Stimulated activated naive CD8-positive, alpha-beta T cell treated with anti-CD3 and anti-CD28 coated beads, Interleukin-15, Interleukin-2, amounts not matched to agents 100 ng/mL and 50 ng/mL, for 24 hours (primary cell): ENCODE measurements at regions not wholly inside any gene's neighbourhood (a gene's known extent, or its start where the extent isn't known, plus 50 kb on each side); places are given as distances from the start of the nearest gene placed in this dataset.

Experiments used
- H3K27ac Mint-ChIP-seq: one replicate; pipeline ENCODE4 v1.8.0; 2021; ENCODE audit warnings: mild to moderate bottlenecking, mixed read lengths
- H3K27me3 Mint-ChIP-seq: one replicate; pipeline ENCODE4 v1.8.0; 2021; ENCODE audit warnings: mixed read lengths
- H3K36me3 Mint-ChIP-seq: one replicate; pipeline ENCODE4 v1.8.0; 2021; ENCODE audit warnings: low read depth, mixed read lengths
- H3K4me1 Mint-ChIP-seq: one replicate; pipeline ENCODE4 v1.8.0; 2021; ENCODE audit warnings: low read depth, mixed read lengths
- H3K4me3 Mint-ChIP-seq: one replicate; pipeline ENCODE4 v1.8.0; 2021; ENCODE audit warnings: mild to moderate bottlenecking, mixed read lengths
- H3K9me3 Mint-ChIP-seq: one replicate; pipeline ENCODE4 v1.8.0; 2021; ENCODE audit warnings: mixed read lengths

DNA sequence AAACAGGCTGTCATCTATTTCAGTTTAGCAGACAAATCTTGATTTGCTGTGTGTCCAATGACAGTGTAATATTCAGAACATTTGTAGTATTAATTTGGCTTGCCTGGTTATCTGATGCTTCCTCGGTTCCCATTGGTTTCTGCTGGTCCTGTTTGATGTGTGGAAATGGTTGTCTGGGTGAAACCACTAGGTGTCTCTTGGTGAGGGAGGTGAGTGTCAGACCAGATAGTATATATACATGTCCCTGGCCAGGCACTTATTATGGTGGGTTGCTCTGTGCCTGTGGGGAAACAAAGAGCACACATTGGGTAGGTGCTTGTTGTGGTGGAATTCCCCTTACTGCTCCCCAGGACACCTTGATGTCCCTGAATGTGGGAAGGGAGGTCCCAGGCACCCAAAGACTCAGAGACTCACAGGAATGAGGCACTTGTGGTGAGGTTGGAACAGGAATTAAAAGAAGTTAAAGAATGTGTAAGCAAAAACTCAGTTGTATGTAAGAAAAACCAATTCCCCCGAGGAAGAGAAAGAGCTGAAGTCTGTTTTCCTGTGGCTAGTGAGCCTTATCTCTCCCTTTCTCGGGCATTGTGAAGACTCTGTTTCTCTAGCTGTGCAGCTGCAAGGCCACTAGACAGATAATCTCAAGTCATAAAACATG is 1519.1 kb downstream of the BRINP3 start:
- Mint-ChIP-seq H3K27me3 (no peaks in the 10 kb centered on the region), H3K4me1 (no peaks in the 10 kb centered on the region), H3K36me3 (no peaks in the 10 kb centered on the region), H3K27ac (no peak overlapping the region), H3K4me3 (no peak overlapping the region), H3K9me3 (peaks cover 10% of the 10 kb centered on the region)

DNA sequence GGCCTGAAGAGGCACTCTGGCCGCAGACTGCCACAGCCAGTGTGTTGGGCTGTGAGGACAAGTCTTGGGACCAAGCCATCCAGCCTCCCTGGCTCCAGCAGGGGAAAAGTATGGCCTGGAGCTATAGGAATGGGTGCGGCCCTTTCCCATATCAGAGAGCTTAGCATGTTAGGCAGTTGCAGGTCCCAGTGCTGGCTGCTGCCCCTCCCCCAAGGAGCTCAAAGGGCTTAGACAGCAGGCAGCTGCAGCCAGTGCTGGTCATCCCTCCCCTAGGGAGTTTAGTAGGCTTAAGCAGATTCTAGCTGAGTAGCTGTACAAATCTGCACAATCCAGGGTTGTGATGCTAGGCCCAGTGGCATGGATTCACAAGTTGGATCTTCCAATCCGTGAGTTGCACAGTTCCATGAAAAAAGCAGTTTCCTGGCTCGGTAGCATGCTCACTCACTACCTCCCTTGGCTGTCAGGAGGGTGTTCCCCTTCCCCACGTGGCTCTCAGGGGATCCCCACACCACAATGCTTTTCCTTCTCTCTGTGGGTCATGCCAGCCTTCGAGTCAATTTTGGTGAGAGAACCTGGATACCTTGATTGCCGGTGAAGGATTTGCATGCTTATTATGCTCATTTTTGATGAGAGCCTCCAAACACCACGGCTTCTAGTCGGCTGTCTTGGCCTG is 1490.8 kb downstream of the BRINP3 start:
- H3K4me1 Mint-ChIP-seq = no peaks in the 10 kb centered on the region
- no peaks in the 10 kb centered on the region for H3K36me3 Mint-ChIP-seq
- H3K9me3 Mint-ChIP-seq = peaks cover 23% of the 10 kb centered on the region
- H3K27ac Mint-ChIP-seq = no peak overlapping the region
- no peak overlapping the region for H3K4me3 Mint-ChIP-seq
- H3K27me3 Mint-ChIP-seq = no peaks in the 10 kb centered on the region

DNA sequence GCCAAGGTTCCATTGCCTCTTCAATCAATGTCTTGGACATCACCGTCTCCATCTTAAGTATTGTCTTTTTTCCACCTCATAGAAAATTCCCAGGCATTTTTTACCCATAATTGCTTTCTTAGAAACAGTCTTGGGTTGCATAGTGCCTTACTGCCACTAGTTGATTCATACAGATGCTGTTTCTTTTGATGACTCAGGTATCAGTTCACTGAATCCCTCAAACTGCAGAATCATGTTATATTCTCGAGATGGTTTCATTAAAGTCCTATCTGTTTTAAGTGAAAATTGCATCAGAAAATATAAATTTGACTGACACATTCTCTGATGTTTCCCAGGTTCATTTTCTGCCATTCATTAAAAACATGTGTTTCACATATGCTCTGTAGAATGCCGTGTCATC is 1489.1 kb downstream of the BRINP3 start:
- Mint-ChIP-seq H3K27ac (no peak overlapping the region), H3K4me1 (no peaks in the 10 kb centered on the region), H3K9me3 (peaks cover 21% of the 10 kb centered on the region), H3K36me3 (no peaks in the 10 kb centered on the region), H3K27me3 (no peaks in the 10 kb centered on the region), H3K4me3 (no peak overlapping the region)

DNA sequence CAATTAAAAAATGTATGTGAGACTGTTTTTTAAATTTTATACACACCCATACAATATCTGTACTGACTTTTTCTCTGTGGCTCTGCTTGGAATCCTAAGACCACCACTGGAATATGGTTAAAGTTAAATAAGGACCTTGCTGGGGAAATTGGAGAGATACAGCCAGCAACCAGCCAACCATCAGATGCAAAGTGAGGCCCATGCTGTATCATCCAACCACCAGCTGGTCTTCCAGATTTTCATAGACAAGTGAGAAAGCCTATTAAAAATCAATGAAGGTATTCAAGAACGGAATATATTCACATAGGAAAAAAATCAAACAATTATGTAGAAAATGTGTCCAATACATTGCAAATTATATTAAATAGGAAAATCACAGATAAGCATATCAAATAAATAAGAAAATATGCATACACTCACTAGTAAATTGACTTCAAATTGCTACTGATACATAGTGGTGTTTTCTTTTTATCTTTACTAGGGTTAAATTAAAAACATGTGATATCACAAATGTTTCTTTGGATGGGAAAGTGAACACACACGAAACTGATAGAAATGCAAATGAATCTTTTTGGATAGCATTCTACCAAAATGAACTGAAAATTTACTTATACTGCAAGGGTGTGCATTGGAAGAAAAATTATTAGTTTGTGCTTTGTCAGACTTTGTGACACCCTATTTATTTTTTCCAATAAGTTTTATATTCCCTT is 1486.3 kb downstream of the BRINP3 start:
- Mint-ChIP-seq H3K4me3 (no peak overlapping the region), H3K36me3 (no peaks in the 10 kb centered on the region), H3K27me3 (no peaks in the 10 kb centered on the region), H3K4me1 (no peaks in the 10 kb centered on the region), H3K27ac (no peak overlapping the region), H3K9me3 (peaks cover 6% of the 10 kb centered on the region)

DNA sequence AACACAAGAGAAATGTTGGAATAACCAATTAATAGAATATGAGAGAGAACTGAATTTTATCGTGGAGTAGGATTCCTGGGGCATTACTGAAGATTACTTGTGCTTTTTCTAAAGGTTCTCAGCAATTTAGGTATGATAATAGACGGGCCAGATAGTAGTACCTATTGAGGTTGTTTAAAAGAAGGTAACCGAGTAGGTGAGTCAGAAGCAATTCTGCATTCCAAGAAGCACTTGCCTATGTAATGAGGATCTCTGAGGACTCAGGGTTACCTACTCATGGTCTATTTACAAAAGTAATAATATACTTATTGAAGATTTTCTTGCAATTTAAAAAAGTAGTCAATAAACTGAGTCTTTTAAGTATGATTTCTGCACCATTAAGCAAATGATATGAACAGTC is 1469.8 kb downstream of the BRINP3 start:
- Mint-ChIP-seq H3K4me1 (no peaks in the 10 kb centered on the region), H3K4me3 (no peak overlapping the region), H3K9me3 (peaks cover 9% of the 10 kb centered on the region), H3K27me3 (no peaks in the 10 kb centered on the region), H3K27ac (no peak overlapping the region), H3K36me3 (no peaks in the 10 kb centered on the region)

DNA sequence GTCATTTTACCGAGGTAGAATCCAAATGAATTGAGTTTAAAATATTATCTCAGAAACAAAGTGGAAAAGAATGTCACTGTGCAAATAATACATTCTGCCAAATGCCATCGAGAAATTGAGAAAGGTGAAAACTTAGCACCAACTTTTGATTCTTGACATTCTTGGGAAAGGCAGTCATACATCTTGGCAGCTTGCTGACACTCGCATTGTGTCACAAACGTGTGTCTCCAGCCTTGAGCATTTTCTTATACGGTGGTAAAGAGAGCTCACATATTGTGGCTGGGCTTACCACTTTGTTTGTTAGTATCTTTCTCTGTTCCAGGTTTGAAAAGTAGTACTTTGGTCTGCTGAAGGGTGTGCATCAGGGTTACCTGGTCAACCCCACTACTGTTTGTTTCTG is 1456.1 kb downstream of the BRINP3 start:
- Mint-ChIP-seq H3K9me3 (peaks cover 18% of the 10 kb centered on the region), H3K4me1 (no peaks in the 10 kb centered on the region), H3K36me3 (no peaks in the 10 kb centered on the region), H3K4me3 (no peak overlapping the region), H3K27ac (no peak overlapping the region), H3K27me3 (no peaks in the 10 kb centered on the region)

DNA sequence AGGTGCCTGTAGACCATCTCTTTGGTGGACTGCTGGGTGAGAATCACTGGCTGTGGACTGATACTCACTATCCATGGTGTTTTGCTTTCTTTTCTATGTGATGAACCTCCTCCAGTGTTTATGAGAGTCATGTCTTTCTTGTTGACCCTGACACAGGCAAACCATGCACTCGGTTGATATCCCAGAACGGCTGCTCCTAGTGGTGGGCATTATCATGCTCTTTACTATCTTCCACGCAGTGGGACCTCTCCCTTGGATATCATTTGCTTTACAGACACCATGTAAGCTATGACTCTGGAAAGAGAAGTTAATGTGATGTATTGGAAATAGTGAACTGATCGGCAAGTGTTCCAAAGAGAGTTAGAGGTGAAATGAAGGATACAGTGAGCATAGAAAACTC is 1455.6 kb downstream of the BRINP3 start:
- Mint-ChIP-seq H3K36me3 (no peaks in the 10 kb centered on the region), H3K4me3 (no peak overlapping the region), H3K4me1 (no peaks in the 10 kb centered on the region), H3K27me3 (no peaks in the 10 kb centered on the region), H3K9me3 (peaks cover 14% of the 10 kb centered on the region), H3K27ac (no peak overlapping the region)

DNA sequence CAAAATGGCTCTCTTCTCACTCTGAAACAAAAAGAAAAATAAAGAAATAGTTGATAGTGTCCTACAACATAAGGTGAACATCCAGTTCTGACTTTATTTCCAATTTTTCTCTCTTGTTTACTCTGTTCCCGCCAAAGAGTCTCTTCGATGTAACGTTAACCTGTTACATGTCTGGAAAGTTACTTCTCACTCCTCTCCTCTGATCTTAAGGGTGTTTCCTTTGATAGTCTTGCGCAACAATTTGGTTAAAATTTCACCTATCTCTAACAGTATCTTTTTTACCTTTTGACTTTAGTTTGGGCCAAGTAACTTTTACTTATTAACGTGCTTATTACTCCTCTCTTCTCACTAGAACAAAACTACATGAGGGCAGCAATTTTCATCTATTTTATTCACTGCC is 1450.2 kb downstream of the BRINP3 start:
- H3K27me3 Mint-ChIP-seq = no peaks in the 10 kb centered on the region
- no peaks in the 10 kb centered on the region for H3K36me3 Mint-ChIP-seq
- H3K9me3 Mint-ChIP-seq = peaks cover 15% of the 10 kb centered on the region
- H3K4me1 Mint-ChIP-seq = no peaks in the 10 kb centered on the region
- H3K27ac Mint-ChIP-seq = no peak overlapping the region
- no peak overlapping the region for H3K4me3 Mint-ChIP-seq

DNA sequence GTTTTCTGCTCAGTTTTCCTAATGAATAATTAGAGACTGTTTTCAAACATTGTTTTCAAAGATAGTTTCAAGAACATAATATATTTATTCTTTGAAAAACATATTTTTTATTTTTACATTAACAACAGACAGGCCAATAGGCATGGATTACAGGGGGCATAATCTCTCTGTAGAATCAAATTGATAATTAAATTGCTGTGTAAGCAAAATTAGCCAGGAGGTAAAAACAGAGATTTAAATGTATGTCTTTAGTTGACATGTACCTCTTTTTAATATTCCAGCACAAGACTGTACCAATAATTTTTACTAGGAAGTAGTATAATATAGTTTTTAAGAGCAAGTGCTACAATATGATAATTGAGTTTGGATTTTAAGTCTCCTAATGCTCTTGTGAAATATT is 1444.5 kb downstream of the BRINP3 start:
- Mint-ChIP-seq H3K36me3 (no peaks in the 10 kb centered on the region), H3K27me3 (no peaks in the 10 kb centered on the region), H3K9me3 (peaks cover 10% of the 10 kb centered on the region), H3K4me1 (no peaks in the 10 kb centered on the region), H3K27ac (no peak overlapping the region), H3K4me3 (no peak overlapping the region)

DNA sequence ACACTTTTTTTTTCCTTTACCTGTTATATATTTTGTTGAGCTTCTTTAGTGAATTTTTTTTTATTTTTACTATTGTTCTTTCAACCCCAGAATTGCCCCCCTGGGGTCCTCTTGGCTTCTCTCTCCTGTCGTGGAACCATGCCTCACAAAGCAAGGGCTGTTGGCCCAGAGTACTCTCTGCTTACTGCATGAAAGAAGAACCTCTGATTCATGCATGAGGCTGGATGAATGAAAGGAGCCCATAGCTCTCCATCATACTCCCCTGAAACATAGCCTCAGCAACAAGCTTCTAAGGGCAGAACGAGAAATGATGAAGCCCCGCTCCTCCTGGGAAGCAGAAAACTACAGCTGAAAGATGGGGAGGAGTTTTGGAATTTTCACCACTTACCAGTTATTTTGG is 1441.0 kb downstream of the BRINP3 start:
- no peaks in the 10 kb centered on the region for H3K36me3 Mint-ChIP-seq
- H3K27me3 Mint-ChIP-seq = no peaks in the 10 kb centered on the region
- H3K9me3 Mint-ChIP-seq = peaks cover 4% of the 10 kb centered on the region
- H3K4me3 Mint-ChIP-seq = no peak overlapping the region
- no peaks in the 10 kb centered on the region for H3K4me1 Mint-ChIP-seq
- no peak overlapping the region for H3K27ac Mint-ChIP-seq

DNA sequence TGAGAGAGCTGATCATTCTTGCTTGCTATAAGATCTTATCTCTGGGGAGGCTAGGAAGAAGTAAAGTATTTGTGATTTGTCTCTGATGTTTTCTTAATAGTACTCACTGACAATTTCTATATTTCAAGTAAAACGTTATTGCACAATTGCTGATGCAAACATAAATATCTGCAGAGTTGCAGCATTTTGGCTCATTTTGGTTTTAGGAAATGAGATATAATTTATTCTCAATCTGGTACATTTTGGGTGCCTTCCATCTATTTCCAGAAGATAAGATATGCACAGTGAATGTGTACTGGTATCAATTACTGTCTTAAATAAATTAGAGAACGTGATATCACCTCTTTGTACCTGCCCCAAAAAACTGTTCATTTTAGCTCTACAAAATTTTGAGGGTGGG is 1431.5 kb downstream of the BRINP3 start:
- Mint-ChIP-seq H3K4me1 (no peaks in the 10 kb centered on the region), H3K36me3 (no peaks in the 10 kb centered on the region), H3K27ac (no peak overlapping the region), H3K4me3 (no peak overlapping the region), H3K9me3 (no peaks in the 10 kb centered on the region), H3K27me3 (no peaks in the 10 kb centered on the region)

DNA sequence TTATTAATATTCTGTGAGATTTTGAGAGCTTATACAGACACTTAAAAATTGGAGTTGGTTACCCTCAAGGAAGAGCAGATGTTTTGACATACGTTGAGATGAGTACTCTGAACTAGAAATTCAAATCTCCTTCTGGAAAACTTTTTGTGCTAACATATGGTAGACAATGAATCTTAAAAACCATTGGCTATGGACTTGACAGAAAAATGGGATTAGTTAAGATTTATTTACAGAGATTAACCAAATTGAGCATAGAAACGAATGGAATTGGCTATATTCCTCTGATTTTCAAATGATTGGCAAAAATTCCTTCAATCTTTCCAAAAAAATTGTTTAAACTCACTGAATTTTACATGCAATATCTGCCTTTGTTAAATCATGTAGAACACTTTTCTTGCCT is 1392.9 kb downstream of the BRINP3 start:
- no peaks in the 10 kb centered on the region for H3K36me3 Mint-ChIP-seq
- H3K4me3 Mint-ChIP-seq = no peak overlapping the region
- H3K4me1 Mint-ChIP-seq = no peaks in the 10 kb centered on the region
- H3K9me3 Mint-ChIP-seq = no peaks in the 10 kb centered on the region
- no peak overlapping the region for H3K27ac Mint-ChIP-seq
- H3K27me3 Mint-ChIP-seq = no peaks in the 10 kb centered on the region

DNA sequence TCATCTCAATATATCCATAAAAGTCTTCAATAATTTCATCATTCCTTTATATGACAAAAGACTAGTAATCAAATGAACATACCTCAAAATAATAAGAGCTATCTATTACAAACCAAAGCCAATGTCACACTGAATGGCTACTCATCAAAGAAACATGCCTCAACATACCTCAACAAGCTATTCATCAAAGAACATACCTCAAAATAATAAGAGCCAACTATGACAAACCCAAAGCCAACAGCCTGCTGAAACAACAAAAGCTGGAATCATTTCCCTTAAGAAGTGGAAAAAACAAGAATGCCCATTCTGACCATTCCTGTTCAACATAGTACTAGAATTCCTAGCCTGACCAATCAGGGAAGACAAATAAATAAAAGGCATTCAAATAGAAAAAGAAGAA is 1373.7 kb downstream of the BRINP3 start:
- H3K9me3 Mint-ChIP-seq = peaks cover 22% of the 10 kb centered on the region
- no peaks in the 10 kb centered on the region for H3K27me3 Mint-ChIP-seq
- H3K4me3 Mint-ChIP-seq = no peak overlapping the region
- H3K36me3 Mint-ChIP-seq = no peaks in the 10 kb centered on the region
- no peak overlapping the region for H3K27ac Mint-ChIP-seq
- H3K4me1 Mint-ChIP-seq = no peaks in the 10 kb centered on the region

DNA sequence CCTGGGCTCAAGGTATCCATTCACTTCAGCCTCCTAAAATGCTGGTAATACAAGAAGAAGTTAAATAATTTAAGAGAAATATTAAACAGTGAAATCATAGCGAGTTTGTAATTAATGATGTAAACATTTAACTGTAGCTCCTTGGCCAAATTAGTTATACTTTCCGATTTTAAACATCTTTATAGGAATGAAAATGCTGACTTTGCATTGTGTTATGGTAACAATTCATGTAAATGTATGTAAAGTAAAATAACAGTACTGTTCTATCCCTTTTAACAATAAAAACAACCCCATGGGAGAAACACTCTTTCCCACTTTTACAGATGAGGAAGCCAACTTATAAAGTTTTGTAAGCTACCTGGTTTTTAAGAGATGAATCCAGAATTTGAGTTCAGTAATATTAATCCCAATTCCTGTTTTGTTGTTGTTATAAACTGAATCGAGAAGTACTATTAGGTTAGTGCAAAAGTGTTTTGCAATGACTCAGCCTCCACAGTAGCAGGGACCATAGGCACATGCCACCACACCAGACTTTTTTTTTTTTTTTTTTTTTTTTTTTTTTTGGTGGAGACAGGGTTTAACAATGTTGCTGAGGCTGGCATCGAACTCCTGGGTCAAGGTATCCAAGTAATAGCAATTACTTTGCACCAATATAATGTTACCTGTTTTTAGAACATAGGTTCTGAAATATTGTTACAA is 1360.4 kb downstream of the BRINP3 start:
- Mint-ChIP-seq H3K36me3 (no peaks in the 10 kb centered on the region), H3K4me1 (no peaks in the 10 kb centered on the region), H3K27ac (no peak overlapping the region), H3K9me3 (peaks cover 3% of the 10 kb centered on the region), H3K4me3 (no peak overlapping the region), H3K27me3 (no peaks in the 10 kb centered on the region)

DNA sequence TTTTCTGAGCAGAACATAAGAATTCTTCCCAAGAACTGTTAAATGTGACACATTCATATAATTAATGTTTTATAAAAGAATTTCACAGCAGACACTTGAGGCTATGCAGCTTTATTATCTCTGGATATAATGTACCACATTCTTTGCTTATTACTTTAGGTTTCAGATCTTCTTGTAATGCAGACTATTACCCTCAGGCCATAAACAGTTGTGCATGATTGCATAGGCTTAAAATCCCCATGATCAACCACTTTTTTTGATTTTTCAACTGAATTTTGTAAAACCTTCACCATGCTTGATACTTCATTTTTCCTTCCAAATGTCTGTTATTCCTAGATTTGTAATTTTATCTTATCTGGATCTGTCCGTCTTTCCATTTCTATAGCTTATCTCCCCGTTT is 1355.7 kb downstream of the BRINP3 start:
- H3K36me3 Mint-ChIP-seq = no peaks in the 10 kb centered on the region
- H3K27me3 Mint-ChIP-seq = no peaks in the 10 kb centered on the region

More for the DNA sequence above, 1355.7 kb downstream of the BRINP3 start:
- Mint-ChIP-seq H3K4me1 (no peaks in the 10 kb centered on the region), H3K9me3 (peaks cover 14% of the 10 kb centered on the region), H3K27ac (no peak overlapping the region), H3K4me3 (no peak overlapping the region)
